Chondrocyte (in vitro differentiated cells): ENCODE measurements at regions not wholly inside any gene's neighbourhood (a gene's known extent, or its start where the extent isn't known, plus 50 kb on each side); places are given as distances from the start of the nearest gene placed in this dataset.
A peak's percentile ranks its signal among the peaks of the same experiment; 100 is the strongest.

Source experiments
- DNase-seq: peaks from one replicate; pipeline ENCODE4 v3.0.0; 2021; ENCODE audit warnings: mixed read lengths, low spot score
- H3K27ac Mint-ChIP-seq: one replicate; pipeline ENCODE4 v1.8.0; 2021; ENCODE audit warnings: mild to moderate bottlenecking, moderate library complexity, mixed read lengths; ENCODE audit not compliant: unreplicated experiment
- H3K27me3 Mint-ChIP-seq: 2 replicates; pipeline ENCODE4 v1.8.0; 2021; ENCODE audit warnings: low read depth, mixed read lengths
- H3K36me3 Mint-ChIP-seq: 2 replicates; pipeline ENCODE4 v1.8.0; 2021; ENCODE audit warnings: low read depth, mixed read lengths
- H3K4me1 Mint-ChIP-seq: 2 replicates; pipeline ENCODE4 v1.8.0; 2021; ENCODE audit warnings: low read depth, mild to moderate bottlenecking, mixed read lengths
- H3K4me3 Mint-ChIP-seq: one replicate; pipeline ENCODE4 v1.8.0; 2021; ENCODE audit warnings: mild to moderate bottlenecking, moderate library complexity, mixed read lengths; ENCODE audit not compliant: unreplicated experiment
- H3K9me3 Mint-ChIP-seq: 2 replicates; pipeline ENCODE4 v1.8.0; 2021; ENCODE audit warnings: low read depth, mixed read lengths
- TF ChIP-seq, protein P1 (sequence below): fragments of 200-600 bp; sonication (generic); IDR thresholded peaks from 2 replicates; pipeline ENCODE4 v1.5.0; 2021; ENCODE audit warnings: antibody characterized with exemption, mild to moderate bottlenecking, moderate library complexity

DNA sequence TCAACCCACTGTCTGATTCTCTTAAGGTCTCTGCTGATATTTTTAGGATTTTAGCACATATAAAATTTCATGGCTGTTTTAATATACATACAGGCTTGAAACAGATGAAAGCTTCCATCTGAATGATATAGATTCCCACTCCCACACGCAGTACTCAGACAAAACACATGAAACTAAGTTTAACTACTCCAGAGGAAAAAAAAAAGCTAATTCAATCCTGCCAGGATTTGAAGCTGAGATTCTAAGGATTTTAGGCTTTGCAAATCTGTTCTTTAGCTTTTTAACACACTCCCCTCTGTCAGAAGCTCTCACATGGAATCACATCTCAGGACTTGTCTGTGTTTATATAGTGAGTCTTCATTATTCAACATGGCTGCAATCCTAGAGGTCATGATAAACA, 217.3 kb downstream of the BCAT1 start:
- TF ChIP-seq, protein P1, sequence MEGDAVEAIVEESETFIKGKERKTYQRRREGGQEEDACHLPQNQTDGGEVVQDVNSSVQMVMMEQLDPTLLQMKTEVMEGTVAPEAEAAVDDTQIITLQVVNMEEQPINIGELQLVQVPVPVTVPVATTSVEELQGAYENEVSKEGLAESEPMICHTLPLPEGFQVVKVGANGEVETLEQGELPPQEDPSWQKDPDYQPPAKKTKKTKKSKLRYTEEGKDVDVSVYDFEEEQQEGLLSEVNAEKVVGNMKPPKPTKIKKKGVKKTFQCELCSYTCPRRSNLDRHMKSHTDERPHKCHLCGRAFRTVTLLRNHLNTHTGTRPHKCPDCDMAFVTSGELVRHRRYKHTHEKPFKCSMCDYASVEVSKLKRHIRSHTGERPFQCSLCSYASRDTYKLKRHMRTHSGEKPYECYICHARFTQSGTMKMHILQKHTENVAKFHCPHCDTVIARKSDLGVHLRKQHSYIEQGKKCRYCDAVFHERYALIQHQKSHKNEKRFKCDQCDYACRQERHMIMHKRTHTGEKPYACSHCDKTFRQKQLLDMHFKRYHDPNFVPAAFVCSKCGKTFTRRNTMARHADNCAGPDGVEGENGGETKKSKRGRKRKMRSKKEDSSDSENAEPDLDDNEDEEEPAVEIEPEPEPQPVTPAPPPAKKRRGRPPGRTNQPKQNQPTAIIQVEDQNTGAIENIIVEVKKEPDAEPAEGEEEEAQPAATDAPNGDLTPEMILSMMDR, result no peak
- Mint-ChIP-seq H3K4me1 (peaks cover 13% of the 10 kb centered on the region), H3K36me3 (no peaks in the 10 kb centered on the region), H3K4me3 (no peak overlapping the region), H3K9me3 (no peaks in the 10 kb centered on the region), H3K27ac (no peak overlapping the region), H3K27me3 (no peaks in the 10 kb centered on the region)
- DNase-seq, result no peak

DNA sequence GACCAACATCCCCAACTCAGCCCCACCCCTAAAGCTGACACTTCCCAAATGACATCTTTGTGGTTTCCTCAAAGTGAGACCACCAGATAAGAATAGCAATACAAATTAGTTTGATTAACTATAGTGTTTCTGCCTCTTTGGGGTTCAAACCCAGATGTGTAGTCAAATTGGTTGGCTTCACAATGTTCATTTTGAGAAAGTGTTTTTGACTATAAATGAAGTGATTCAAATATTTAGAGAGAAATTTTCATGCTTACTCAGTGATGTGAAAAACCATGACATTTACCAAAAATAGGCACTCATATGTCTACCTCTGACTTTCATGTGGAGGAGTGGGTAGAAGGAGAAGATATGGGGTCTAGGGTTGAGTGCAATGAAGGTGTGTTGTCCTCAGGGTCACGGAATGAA, 218.4 kb downstream of the BCAT1 start:
- no peak overlapping the region for H3K4me3 Mint-ChIP-seq

DNA sequence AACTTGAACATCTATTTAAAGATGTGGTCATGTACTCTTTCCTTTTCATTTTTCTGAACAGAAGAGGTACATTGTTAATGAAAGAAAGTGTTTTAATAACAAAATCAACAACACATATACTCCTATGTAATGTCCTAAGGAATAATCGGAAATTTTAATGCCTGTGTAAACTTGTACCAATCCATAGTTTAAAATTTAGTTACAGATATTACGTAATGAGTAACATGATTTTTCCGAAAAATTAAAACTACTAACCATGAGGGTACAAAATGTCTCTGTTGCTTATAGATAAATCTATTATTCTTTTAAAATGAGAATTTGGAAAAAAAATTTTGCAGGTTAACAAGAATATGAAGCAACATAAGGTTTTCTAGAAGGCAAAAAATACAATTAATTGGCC, 220.1 kb downstream of the BCAT1 start:
- Mint-ChIP-seq H3K36me3 (no peaks in the 10 kb centered on the region), H3K4me3 (no peak overlapping the region), H3K4me1 (peaks cover 13% of the 10 kb centered on the region), H3K27me3 (no peaks in the 10 kb centered on the region), H3K9me3 (no peaks in the 10 kb centered on the region), H3K27ac (no peak overlapping the region)
- TF ChIP-seq, protein P1, result no peak
- no peak for DNase-seq

More for the DNA sequence above, 218.4 kb downstream of the BCAT1 start:
- DNase-seq, result no peak
- Mint-ChIP-seq H3K9me3 (no peaks in the 10 kb centered on the region), H3K4me1 (peaks cover 13% of the 10 kb centered on the region), H3K27me3 (no peaks in the 10 kb centered on the region), H3K27ac (no peak overlapping the region), H3K36me3 (no peaks in the 10 kb centered on the region)
- TF ChIP-seq, protein P1, result no peak

DNA sequence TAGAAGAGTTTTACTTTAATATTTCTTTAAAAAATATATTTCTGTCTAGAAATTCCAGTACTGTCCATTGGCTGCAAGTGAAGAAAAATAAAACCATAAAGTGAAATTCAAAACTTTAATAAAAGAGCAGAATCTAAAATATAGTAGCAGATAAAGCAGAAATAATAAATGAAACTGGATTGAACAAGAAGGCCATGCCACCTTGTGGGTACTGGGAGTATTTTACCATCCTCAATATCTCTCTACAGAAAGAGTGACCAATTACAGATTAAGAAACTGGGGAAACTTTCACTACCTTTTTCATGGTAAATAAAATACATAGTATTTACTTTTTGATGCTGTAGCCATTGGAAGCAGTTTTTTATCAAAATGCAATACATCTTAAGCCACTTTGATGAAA, 220.5 kb downstream of the BCAT1 start:
- TF ChIP-seq, protein P1, result peak; percentile 95
- peaks cover 13% of the 10 kb centered on the region for H3K4me1 Mint-ChIP-seq
- no peaks in the 10 kb centered on the region for H3K36me3 Mint-ChIP-seq
- H3K27me3 Mint-ChIP-seq, result no peaks in the 10 kb centered on the region
- no peak overlapping the region for H3K4me3 Mint-ChIP-seq
- no peak overlapping the region for H3K27ac Mint-ChIP-seq
- DNase-seq, result no peak
- H3K9me3 Mint-ChIP-seq, result no peaks in the 10 kb centered on the region

DNA sequence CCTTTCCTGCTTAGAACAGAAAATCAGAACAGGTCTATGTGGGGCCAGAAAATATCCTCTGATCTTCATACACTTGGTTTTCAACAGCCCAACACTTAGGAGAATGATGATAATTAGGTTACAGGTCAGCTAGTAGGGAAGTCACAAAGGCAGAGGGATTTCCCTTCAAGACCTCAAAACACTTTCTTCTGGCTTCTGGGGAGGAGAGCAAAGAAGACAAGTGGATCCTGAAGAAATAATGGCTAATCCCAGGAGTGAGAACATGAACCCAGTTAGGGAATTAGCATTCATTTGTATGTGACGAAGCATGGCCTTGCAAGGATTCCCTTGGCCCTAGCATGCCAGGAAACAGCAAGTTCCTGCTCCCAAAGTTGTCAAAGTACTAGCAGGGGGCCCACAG, 223.3 kb downstream of the BCAT1 start:
- no peak overlapping the region for H3K4me3 Mint-ChIP-seq

More for the DNA sequence above, 223.3 kb downstream of the BCAT1 start:
- DNase-seq, result no peak
- Mint-ChIP-seq H3K27me3 (no peaks in the 10 kb centered on the region), H3K36me3 (peaks cover 2% of the 10 kb centered on the region), H3K27ac (no peak overlapping the region), H3K9me3 (peaks cover 3% of the 10 kb centered on the region), H3K4me1 (peaks cover 4% of the 10 kb centered on the region)
- TF ChIP-seq, protein P1, result no peak
